Fibroblast of villous mesenchyme (primary cell): ENCODE measurements at regions not wholly inside any gene's neighbourhood (a gene's known extent, or its start where the extent isn't known, plus 50 kb on each side); places are given as distances from the start of the nearest gene placed in this dataset.

ENCODE experiments used
- DNase-seq: peaks from one replicate; pipeline ENCODE4 v3.0.0-alpha.2; 2010; ENCODE audit warnings: low read depth
- H3K4me3 ChIP-seq: 2 replicates; pipeline ENCODE4 v1.5.1; 2011; ENCODE audit warnings: low read depth, mild to moderate bottlenecking, low read length
- CTCF ChIP-seq: IDR thresholded peaks from 2 replicates; pipeline ENCODE4 v1.5.1; 2012; ENCODE audit warnings: low read depth, mild to moderate bottlenecking, low read length; ENCODE audit not compliant: insufficient read depth

- H3K4me3 ChIP-seq = no peak overlapping the region
- DNase-seq = no peak
- TF ChIP-seq CTCF = no peak
Observed at GRCh38 chr4:156173937-156174336, 220.3 kb upstream of the CTSO start.

- H3K4me3 ChIP-seq = no peak overlapping the region
- no peak for TF ChIP-seq CTCF
- no peak for DNase-seq
Observed at GRCh38 chr4:156173486-156173885, 219.8 kb upstream of the CTSO start.

GRCh38 chr4:156169861-156170260 is 216.2 kb upstream of the CTSO start:
- no peak for DNase-seq
- TF ChIP-seq CTCF = no peak
- H3K4me3 ChIP-seq = no peak overlapping the region

- peak; percentile 75 for TF ChIP-seq CTCF
Observed at GRCh38 chr4:156169011-156169410, 215.3 kb upstream of the CTSO start.

GRCh38 chr4:156168288-156168687 is 214.6 kb upstream of the CTSO start:
- H3K4me3 ChIP-seq = no peak overlapping the region
- DNase-seq = no peak
- TF ChIP-seq CTCF = no peak

More at GRCh38 chr4:156169011-156169410, 215.3 kb upstream of the CTSO start:
- DNase-seq = peak; percentile 80
- no peak overlapping the region for H3K4me3 ChIP-seq

- DNase-seq = no peak
- H3K4me3 ChIP-seq = no peak overlapping the region
- no peak for TF ChIP-seq CTCF
Observed at GRCh38 chr4:156158747-156159146, 205.1 kb upstream of the CTSO start.

- DNase-seq = no peak
Observed at GRCh38 chr4:156154978-156155377, 201.3 kb upstream of the CTSO start.

More at GRCh38 chr4:156154978-156155377, 201.3 kb upstream of the CTSO start:
- no peak overlapping the region for H3K4me3 ChIP-seq
- TF ChIP-seq CTCF = peak; percentile 40
